SK-N-SH (cell line): ENCODE measurements at regions not wholly inside any gene's neighbourhood (a gene's known extent, or its start where the extent isn't known, plus 50 kb on each side); places are given as distances from the start of the nearest gene placed in this dataset.

Source experiments
- CTCF ChIA-PET: fragments of 300-600, 350-600 bp; formaldehyde crosslinking; extraction: SDS; loops from one replicate; lab custom pipeline; 2021; lab: Yijun Ruan, JAX
- POLR2A ChIA-PET: fragments of 350-600 bp; sonication (Branson Sonifier 250); formaldehyde crosslinking; extraction: SDS; loops from one replicate; lab custom pipeline; 2020; ENCODE audit warnings: antibody characterized with exemption, inconsistent platforms; lab: Yijun Ruan, JAX
- DNase-seq: peaks from one replicate; pipeline ENCODE4 v3.0.0; 2012
- H2AFZ ChIP-seq: fragments of 200-600 bp; sonication (generic); 2 replicates; pipeline ENCODE4 v1.8.1; 2016; ENCODE audit warnings: antibody characterized with exemption, mild to moderate bottlenecking, low read depth
- H3F3A ChIP-seq: fragments of 200-600 bp; sonication (generic); replicated peaks from 2 replicates; pipeline ENCODE3; 2016; ENCODE audit warnings: antibody characterized with exemption, mild to moderate bottlenecking; ENCODE audit not compliant: insufficient read depth
- H3K27ac ChIP-seq, 2 experiments: fragments of 200-500 bp in 1 of 2; fragments of 200-600 bp in 1 of 2; sonication (Bioruptor generic) in 1 of 2; sonication (generic), shearing (Covaris generic) in 1 of 2; 2 replicates each; pipeline versions ENCODE4 v1.5.1 to v1.6.1; 2014 to 2016; ENCODE audit warnings: low read depth in 2 of 2, inconsistent platforms in 1 of 2, low read length in 1 of 2, mild to moderate bottlenecking in 1 of 2, mixed read lengths in 1 of 2
- H3K27me3 ChIP-seq: fragments of 200-600 bp; sonication (generic), shearing (Covaris generic); 2 replicates; pipeline ENCODE4 v1.6.1; 2016; ENCODE audit warnings: mixed run types; ENCODE audit not compliant: insufficient read depth
- H3K36me3 ChIP-seq, 2 experiments: fragments of 200-500 bp in 1 of 2; fragments of 200-600 bp in 1 of 2; sonication (Bioruptor generic) in 1 of 2; sonication (generic) in 1 of 2; replicated peaks in 1 of 2; 2 replicates each; pipeline versions ENCODE3 to v1.5.1; 2014 to 2016; ENCODE audit warnings: low read length in 1 of 2, mild to moderate bottlenecking in 1 of 2; ENCODE audit not compliant: insufficient read depth in 2 of 2, control insufficient read depth in 1 of 2
- H3K4me1 ChIP-seq, 2 experiments: fragments of 200-500 bp in 1 of 2; fragments of 200-600 bp in 1 of 2; sonication (Bioruptor generic) in 1 of 2; sonication (generic), shearing (Covaris generic) in 1 of 2; 2 replicates each; pipeline versions ENCODE4 v1.5.1 to v1.6.1; 2014 to 2016; ENCODE audit warnings: low read depth in 1 of 2, low read length in 1 of 2, mixed run types in 1 of 2; ENCODE audit not compliant: insufficient read depth in 2 of 2, control insufficient read depth in 1 of 2
- H3K4me2 ChIP-seq: fragments of 200-600 bp; sonication (generic), shearing (Covaris generic); 2 replicates; pipeline ENCODE4 v1.6.1; 2017; ENCODE audit warnings: mixed run types
- H3K4me3 ChIP-seq, 2 experiments: fragments of 200-500 bp in 1 of 2; fragments of 200-600 bp in 1 of 2; sonication (Bioruptor generic) in 1 of 2; sonication (generic), shearing (Covaris generic) in 1 of 2; 2 replicates each; pipeline versions ENCODE4 v1.5.1 to v1.8.1; 2014 to 2016; ENCODE audit warnings: low read depth in 2 of 2, inconsistent platforms in 1 of 2, low read length in 1 of 2, mild to moderate bottlenecking in 1 of 2, mixed read lengths in 1 of 2, moderate library complexity in 1 of 2
- H3K79me2 ChIP-seq: fragments of 200-600 bp; sonication (generic); 2 replicates; pipeline ENCODE4 v1.8.1; 2017; ENCODE audit warnings: mild to moderate bottlenecking; ENCODE audit not compliant: insufficient read depth
- H3K9ac ChIP-seq: fragments of 200-600 bp; sonication (generic); 2 replicates; pipeline ENCODE4 v1.6.1; 2017; ENCODE audit warnings: mixed run types
- H3K9me2 ChIP-seq: fragments of 200-600 bp; sonication (generic); 2 replicates; pipeline ENCODE4 v1.6.1; 2017; ENCODE audit warnings: mixed run types
- H3K9me3 ChIP-seq: fragments of 200-600 bp; sonication (generic); 2 replicates; pipeline ENCODE4 v1.6.1; 2017; ENCODE audit warnings: mixed run types, mild to moderate bottlenecking, moderate library complexity
- H4K20me1 ChIP-seq: fragments of 200-600 bp; sonication (generic); 2 replicates; pipeline ENCODE4 v1.6.1; 2017; ENCODE audit warnings: mild to moderate bottlenecking, mixed run types; ENCODE audit not compliant: insufficient read depth
- CHD2 ChIP-seq: fragments of 150-350 bp; IDR thresholded peaks from 2 replicates; pipeline ENCODE4 v1.6.1; 2018; ENCODE audit warnings: low read length; ENCODE audit not compliant: partially characterized antibody
- EZH2phosphoT487 ChIP-seq: fragments of 200-600 bp; sonication (generic); IDR thresholded peaks from 2 replicates; pipeline ENCODE4 v1.6.1; 2017; ENCODE audit warnings: low read depth, mixed run types, mild to moderate bottlenecking, antibody characterized with exemption, moderate library complexity, borderline replicate concordance
- MAX ChIP-seq: IDR thresholded peaks from 2 replicates; pipeline ENCODE4 v1.4.0; 2012; ENCODE audit warnings: low read depth
- MEF2A ChIP-seq: IDR thresholded peaks from 2 replicates; pipeline ENCODE4 v1.4.0; 2012; ENCODE audit warnings: low read depth, borderline replicate concordance
- NFIC ChIP-seq: IDR thresholded peaks from 2 replicates; pipeline ENCODE4 v1.4.0; 2012; ENCODE audit warnings: borderline replicate concordance
- NRF1 ChIP-seq: IDR thresholded peaks from 2 replicates; pipeline ENCODE4 v1.6.1; 2012; ENCODE audit warnings: low read depth, mild to moderate bottlenecking, low read length
- POLR2AphosphoS5 ChIP-seq: IDR thresholded peaks from 2 replicates; pipeline ENCODE4 v1.6.1; 2012; ENCODE audit warnings: low read depth, low read length
- RCOR1 ChIP-seq: fragments of 150-350 bp; IDR thresholded peaks from 2 replicates; pipeline ENCODE4 v1.6.1; 2017; ENCODE audit warnings: antibody characterized with exemption, low read length
- RXRA ChIP-seq: IDR thresholded peaks from 2 replicates; pipeline ENCODE4 v1.4.0; 2012; ENCODE audit warnings: low read depth, mild to moderate bottlenecking, borderline replicate concordance
- SIN3A ChIP-seq: IDR thresholded peaks from 2 replicates; pipeline ENCODE4 v1.6.1; 2012; ENCODE audit warnings: low read depth, mild to moderate bottlenecking, low read length, moderate library complexity, borderline replicate concordance
- USF2 ChIP-seq: fragments of 150-350 bp; IDR thresholded peaks from 2 replicates; pipeline ENCODE4 v1.6.1; 2017; ENCODE audit warnings: antibody characterized with exemption, low read length, low read depth, borderline replicate concordance
- WGBS: methylation state at CpG from one replicate; pipeline ENCODE4 v1.1.6; 2017; ENCODE audit warnings: low lambda C conversion rate; 5-methylcytosine and 5-hydroxymethylcytosine counted together
- TF ChIP-seq, protein P1 (sequence below): fragments of 150-350 bp; IDR thresholded peaks from 2 replicates; pipeline ENCODE4 v1.6.1; 2016; ENCODE audit warnings: mild to moderate bottlenecking, low read depth, low read length
- TF ChIP-seq, protein P2 (sequence below): IDR thresholded peaks from 2 replicates; pipeline ENCODE4 v1.4.0; 2012; ENCODE audit warnings: low read depth, borderline replicate concordance

DNA sequence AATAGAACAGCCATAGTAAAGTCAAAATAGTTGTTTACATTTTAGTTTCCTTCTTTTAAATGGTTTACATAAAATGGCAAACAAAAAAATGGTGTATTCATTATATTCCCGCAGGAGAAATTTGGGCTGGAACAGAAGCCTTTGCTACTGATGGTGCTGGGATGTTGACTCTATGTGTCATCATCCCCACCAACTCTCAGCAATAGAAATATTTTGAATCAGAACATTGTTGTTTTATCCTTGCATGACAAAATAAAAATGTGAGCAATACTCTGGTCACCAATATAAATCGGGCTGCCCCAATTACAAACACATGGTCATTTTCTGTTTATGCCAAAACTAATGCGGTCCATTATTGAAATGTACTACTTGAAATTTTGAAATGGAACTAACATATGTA, 1131.6 kb upstream of the PCDH7 start:
- Histone ChIP-seq H3K27ac (no peak overlapping the region), H3K4me1 (no peaks in the 10 kb centered on the region), H2AFZ (no peak overlapping the region), H3K27me3 (no peaks in the 10 kb centered on the region), H3K9ac (no peak overlapping the region), H3K36me3 (no peaks in the 10 kb centered on the region), H3K9me2 (no peaks in the 10 kb centered on the region), H3K79me2 (no peaks in the 10 kb centered on the region)
- WGBS = 17% methylated on average over 3 of the region's 3 CpGs
- DNase-seq = no peak
- ChIA-PET POLR2A (no interaction called here), CTCF (no interaction called here)
- TF ChIP-seq RCOR1 (no peak), USF2 (no peak), RXRA (no peak)
- TF ChIP-seq, protein P1, sequence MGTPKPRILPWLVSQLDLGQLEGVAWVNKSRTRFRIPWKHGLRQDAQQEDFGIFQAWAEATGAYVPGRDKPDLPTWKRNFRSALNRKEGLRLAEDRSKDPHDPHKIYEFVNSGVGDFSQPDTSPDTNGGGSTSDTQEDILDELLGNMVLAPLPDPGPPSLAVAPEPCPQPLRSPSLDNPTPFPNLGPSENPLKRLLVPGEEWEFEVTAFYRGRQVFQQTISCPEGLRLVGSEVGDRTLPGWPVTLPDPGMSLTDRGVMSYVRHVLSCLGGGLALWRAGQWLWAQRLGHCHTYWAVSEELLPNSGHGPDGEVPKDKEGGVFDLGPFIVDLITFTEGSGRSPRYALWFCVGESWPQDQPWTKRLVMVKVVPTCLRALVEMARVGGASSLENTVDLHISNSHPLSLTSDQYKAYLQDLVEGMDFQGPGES = no peak
- TF ChIP-seq, all 33 proteins: peak for 0
- no peak overlapping the region for H3K4me3 ChIP-seq
- no peaks in the 10 kb centered on the region for H3F3A ChIP-seq
- no peaks in the 10 kb centered on the region for H4K20me1 ChIP-seq
- H3K9me3 ChIP-seq = no peaks in the 10 kb centered on the region
- no peak overlapping the region for H3K4me2 ChIP-seq

DNA sequence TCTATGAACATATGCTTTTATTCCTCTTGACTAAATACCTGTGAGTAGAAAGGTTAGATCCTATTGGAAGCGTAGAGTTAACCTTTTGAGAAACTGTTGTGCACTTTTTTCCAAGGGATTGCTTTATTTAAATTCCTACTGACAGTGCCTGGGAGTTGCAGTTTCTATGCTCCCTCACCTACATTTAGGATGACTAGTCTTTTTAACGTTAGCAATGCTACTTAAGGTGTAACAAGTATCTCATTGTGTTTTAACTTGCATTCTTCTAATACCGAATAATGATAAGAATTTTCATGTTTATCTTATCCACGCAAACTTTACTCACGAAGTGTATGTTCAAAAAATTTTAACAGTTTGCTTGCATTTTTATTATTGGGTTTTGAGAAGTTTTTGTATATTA, 1123.9 kb upstream of the PCDH7 start:
- Histone ChIP-seq H3F3A (no peaks in the 10 kb centered on the region), H3K9me2 (no peaks in the 10 kb centered on the region), H3K4me1 (no peaks in the 10 kb centered on the region), H3K27me3 (no peaks in the 10 kb centered on the region), H3K4me2 (no peak overlapping the region), H3K79me2 (no peaks in the 10 kb centered on the region), H3K27ac (no peak overlapping the region), H3K9ac (no peak overlapping the region), H3K36me3 (no peaks in the 10 kb centered on the region), H4K20me1 (no peaks in the 10 kb centered on the region), H3K9me3 (no peaks in the 10 kb centered on the region), H3K4me3 (no peak overlapping the region), H2AFZ (no peak overlapping the region)
- no peak for TF ChIP-seq NRF1
- TF ChIP-seq NFIC = no peak
- TF ChIP-seq MAX = no peak
- TF ChIP-seq SIN3A = no peak
- TF ChIP-seq MEF2A = no peak
- no peak for TF ChIP-seq RXRA
- TF ChIP-seq, protein P2, sequence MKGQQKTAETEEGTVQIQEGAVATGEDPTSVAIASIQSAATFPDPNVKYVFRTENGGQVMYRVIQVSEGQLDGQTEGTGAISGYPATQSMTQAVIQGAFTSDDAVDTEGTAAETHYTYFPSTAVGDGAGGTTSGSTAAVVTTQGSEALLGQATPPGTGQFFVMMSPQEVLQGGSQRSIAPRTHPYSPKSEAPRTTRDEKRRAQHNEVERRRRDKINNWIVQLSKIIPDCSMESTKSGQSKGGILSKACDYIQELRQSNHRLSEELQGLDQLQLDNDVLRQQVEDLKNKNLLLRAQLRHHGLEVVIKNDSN = no peak
- TF ChIP-seq CHD2 = no peak
- no peak for TF ChIP-seq POLR2AphosphoS5
- TF ChIP-seq EZH2phosphoT487 = no peak
- WGBS = 8% methylated on average over 5 of the region's 5 CpGs
- CTCF ChIA-PET = no interaction called here
- POLR2A ChIA-PET = no interaction called here
- DNase-seq = no peak
